Suppressor macrophage (primary cell): ENCODE measurements at regions not wholly inside any gene's neighbourhood (a gene's known extent, or its start where the extent isn't known, plus 50 kb on each side); places are given as distances from the start of the nearest gene placed in this dataset.
A peak's percentile ranks its signal among the peaks of the same experiment; 100 is the strongest.
"Not testable (repeated sequence)": the region's sequence is repeated elsewhere in the genome, so short reads cannot be mapped to it uniquely, and the experiment has no call there.

Experiments used
- DNase-seq, 4 experiments: peaks; one replicate each; pipeline ENCODE4 v3.0.0-alpha.2; 2020 to 2022

GRCh38 chr14:89697281-89698060 lies 257.1 kb downstream of the EFCAB11 start:
- DNase-seq, result no peak

GRCh38 chr14:89695846-89696245 lies 258.7 kb downstream of the EFCAB11 start:
- no peak for DNase-seq

GRCh38 chr14:89690139-89690538 lies 264.4 kb downstream of the EFCAB11 start:
- no peak for DNase-seq

GRCh38 chr14:89689711-89690110 lies 264.8 kb downstream of the EFCAB11 start:
- not testable (repeated sequence) for DNase-seq

GRCh38 chr14:89688507-89689211 lies 265.9 kb downstream of the EFCAB11 start:
- no peak for DNase-seq

- not testable (repeated sequence) for DNase-seq
These were observed 267.4 kb downstream of the EFCAB11 start for GRCh38 chr14:89687129-89687528.

GRCh38 chr14:89684139-89684538 lies 267.1 kb upstream of the FOXN3 start:
- DNase-seq, result no peak

GRCh38 chr14:89681086-89682018 lies 264.3 kb upstream of the FOXN3 start:
- peak; percentile 59 to 82 (median 72) for DNase-seq

- DNase-seq, result no peak
These were observed 263.1 kb upstream of the FOXN3 start for GRCh38 chr14:89680156-89680555.

- DNase-seq, result no peak
These were observed 261.7 kb upstream of the FOXN3 start for GRCh38 chr14:89678768-89679167.

- no peak for DNase-seq
These were observed 258.6 kb upstream of the FOXN3 start for GRCh38 chr14:89675590-89675989.

- no peak for DNase-seq
These were observed 257.9 kb upstream of the FOXN3 start for GRCh38 chr14:89674936-89675335.

GRCh38 chr14:89674240-89674639 lies 257.2 kb upstream of the FOXN3 start:
- no peak for DNase-seq

- no peak for DNase-seq
These were observed 256.6 kb upstream of the FOXN3 start for GRCh38 chr14:89673512-89674225.

GRCh38 chr14:89672636-89673511 lies 255.8 kb upstream of the FOXN3 start:
- DNase-seq, result peak; percentile 44 to 79 (median 66)

- peak; percentile 55 to 78 (median 69) for DNase-seq
These were observed 252.2 kb upstream of the FOXN3 start for GRCh38 chr14:89669193-89669592.

GRCh38 chr14:89667983-89668382 lies 250.9 kb upstream of the FOXN3 start:
- DNase-seq, result no peak

- not testable (repeated sequence) for DNase-seq
These were observed 248.5 kb upstream of the FOXN3 start for GRCh38 chr14:89665300-89666081.

GRCh38 chr14:89661392-89661791 lies 244.4 kb upstream of the FOXN3 start:
- no peak for DNase-seq

GRCh38 chr14:89660625-89661233 lies 243.7 kb upstream of the FOXN3 start:
- DNase-seq, result not testable (repeated sequence)
